Stimulated activated effector memory CD8-positive, alpha-beta T cell treated with anti-CD3 and anti-CD28 coated beads, Interleukin-12 subunit alpha, Interleukin-12 subunit beta, amount 100 ng/mL, for 72 hours (primary cell): ENCODE measurements at regions not wholly inside any gene's neighbourhood (a gene's known extent, or its start where the extent isn't known, plus 50 kb on each side); places are given as distances from the start of the nearest gene placed in this dataset.

Experiments used
- ATAC-seq: fragments of 150-1000 bp; cut with Tn5 transposase; 2 replicates; pipeline ENCODE4 v1.10.0; 2021
- DNase-seq, 2 donors: peaks; one replicate each; pipeline ENCODE4 v3.0.0; 2021 to 2022; ENCODE audit warnings: low spot score in 2 of 2
- H3K27ac Mint-ChIP-seq: one replicate; pipeline ENCODE4 v1.8.0; 2022; ENCODE audit warnings: mild to moderate bottlenecking, mixed read lengths
- H3K36me3 Mint-ChIP-seq: one replicate; pipeline ENCODE4 v1.8.0; 2022; ENCODE audit warnings: mild to moderate bottlenecking, mixed read lengths
- H3K4me1 Mint-ChIP-seq: one replicate; pipeline ENCODE4 v1.8.0; 2022; ENCODE audit warnings: mixed read lengths
- H3K4me3 Mint-ChIP-seq: one replicate; pipeline ENCODE4 v1.8.0; 2022; ENCODE audit warnings: mild to moderate bottlenecking, mixed read lengths
- H3K9me3 Mint-ChIP-seq: one replicate; pipeline ENCODE4 v1.8.0; 2022; ENCODE audit warnings: mixed read lengths

DNA sequence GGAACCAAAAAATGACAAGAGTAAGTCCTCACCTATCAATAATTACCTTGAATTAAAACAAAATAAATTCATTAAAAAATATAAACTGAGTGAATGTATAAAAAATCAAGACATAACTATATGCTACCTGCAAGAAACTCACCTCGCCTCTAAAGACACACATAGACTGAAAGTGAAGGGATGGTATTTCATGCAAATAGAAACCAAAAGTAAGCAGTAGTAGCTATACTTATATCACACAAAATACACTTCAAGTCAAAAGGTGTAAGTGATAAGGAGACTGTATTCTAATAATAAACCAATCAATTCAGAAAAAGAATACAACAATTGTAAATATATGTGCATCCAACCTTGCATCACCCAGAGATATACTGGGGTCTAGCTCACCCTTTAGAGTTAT is 332.6 kb downstream of the SH2D4B start:
- DNase-seq (no peak), ATAC-seq (no peak)
- Mint-ChIP-seq H3K9me3 (peaks cover 15% of the 10 kb centered on the region), H3K36me3 (no peaks in the 10 kb centered on the region), H3K27ac (no peak overlapping the region), H3K4me3 (no peak overlapping the region), H3K4me1 (no peaks in the 10 kb centered on the region)

DNA sequence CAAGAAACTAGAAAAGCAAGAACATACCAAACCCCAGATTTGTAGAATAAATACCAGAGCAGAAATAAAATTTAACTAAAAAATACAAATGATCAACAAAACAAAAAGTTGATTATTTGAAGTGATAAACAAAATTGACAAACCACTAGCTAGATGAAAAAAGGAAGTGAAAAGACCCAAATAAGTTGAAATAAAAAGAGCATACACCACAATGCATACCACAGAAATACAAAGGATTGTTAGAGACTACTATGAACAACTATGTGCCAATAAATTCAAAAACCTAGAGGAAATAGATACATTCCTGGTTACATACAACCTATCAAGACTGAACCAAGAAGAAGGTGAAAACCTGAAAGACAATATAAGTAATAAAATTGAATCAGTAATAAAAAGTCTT is 333.4 kb downstream of the SH2D4B start:
- H3K36me3 Mint-ChIP-seq: no peaks in the 10 kb centered on the region
- ATAC-seq (no peak), DNase-seq (no peak)
- no peaks in the 10 kb centered on the region for H3K4me1 Mint-ChIP-seq
- H3K4me3 Mint-ChIP-seq: no peak overlapping the region
- H3K9me3 Mint-ChIP-seq: peaks cover 15% of the 10 kb centered on the region
- H3K27ac Mint-ChIP-seq: no peak overlapping the region

DNA sequence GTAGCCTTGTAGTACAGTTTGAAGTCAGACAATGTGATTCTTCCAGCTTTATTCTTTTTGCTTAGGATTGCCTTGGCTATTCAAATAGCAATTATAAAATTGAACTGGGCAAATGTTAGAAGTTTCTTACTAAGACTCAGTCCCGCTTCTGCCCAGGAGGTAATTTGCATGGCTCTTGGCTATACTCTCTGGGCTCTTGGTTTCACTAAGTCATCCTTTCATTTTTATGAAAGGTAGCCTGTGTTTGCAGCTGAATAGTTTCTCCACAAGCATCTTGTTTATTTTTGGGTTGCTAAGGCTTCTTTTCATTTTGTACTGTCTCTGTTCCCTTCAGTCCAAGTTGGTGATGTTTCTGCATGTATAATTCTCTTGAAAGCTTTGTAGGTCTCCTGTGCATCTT is 340.6 kb downstream of the SH2D4B start:
- Mint-ChIP-seq H3K27ac (no peak overlapping the region), H3K9me3 (peaks cover 5% of the 10 kb centered on the region), H3K4me3 (no peak overlapping the region), H3K4me1 (no peaks in the 10 kb centered on the region), H3K36me3 (no peaks in the 10 kb centered on the region)
- ATAC-seq (no peak), DNase-seq (no peak)

DNA sequence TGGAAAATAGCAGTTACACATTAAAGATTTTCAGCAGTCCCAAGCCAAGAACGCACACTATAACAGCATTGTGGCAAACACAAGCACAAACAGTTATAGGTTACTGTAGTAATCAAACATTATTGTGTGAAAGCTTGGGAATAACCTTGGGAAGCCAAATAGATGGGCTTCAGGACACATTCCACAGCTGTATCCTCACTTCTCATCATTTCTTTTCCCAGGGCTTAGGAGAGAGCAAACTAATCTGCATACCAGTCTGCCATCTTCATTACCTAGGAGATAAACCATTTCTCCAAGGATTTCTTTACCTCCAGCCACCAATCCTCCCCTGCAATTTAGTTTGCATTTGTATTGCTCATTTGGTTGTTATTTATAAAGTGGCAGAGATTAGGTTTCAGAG is 352.4 kb downstream of the SH2D4B start:
- Mint-ChIP-seq H3K4me1 (no peaks in the 10 kb centered on the region), H3K36me3 (no peaks in the 10 kb centered on the region), H3K9me3 (no peaks in the 10 kb centered on the region), H3K4me3 (no peak overlapping the region), H3K27ac (no peak overlapping the region)
- DNase-seq (no peak), ATAC-seq (no peak)

DNA sequence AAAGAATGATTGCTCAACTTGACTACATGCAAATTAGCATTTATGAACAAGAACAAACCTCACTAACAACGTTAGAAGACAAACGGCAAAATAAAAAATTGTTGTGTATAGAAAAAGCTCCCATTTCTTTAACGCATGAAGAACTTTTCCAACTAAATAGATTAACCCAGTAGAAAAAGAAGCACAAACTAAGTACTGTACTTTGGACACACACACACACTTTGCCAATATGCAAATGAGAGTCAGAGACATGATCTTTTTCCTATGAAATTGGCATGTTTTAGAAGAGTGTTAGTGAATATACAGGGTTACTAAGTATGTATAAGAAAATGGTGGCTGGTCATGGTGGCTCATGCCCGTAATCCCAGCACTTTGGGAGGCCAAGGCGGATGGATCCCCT is 355.6 kb downstream of the SH2D4B start:
- Mint-ChIP-seq H3K9me3 (no peaks in the 10 kb centered on the region), H3K27ac (no peak overlapping the region), H3K36me3 (no peaks in the 10 kb centered on the region), H3K4me3 (no peak overlapping the region), H3K4me1 (no peaks in the 10 kb centered on the region)
- no peak for ATAC-seq
- DNase-seq: no peak

DNA sequence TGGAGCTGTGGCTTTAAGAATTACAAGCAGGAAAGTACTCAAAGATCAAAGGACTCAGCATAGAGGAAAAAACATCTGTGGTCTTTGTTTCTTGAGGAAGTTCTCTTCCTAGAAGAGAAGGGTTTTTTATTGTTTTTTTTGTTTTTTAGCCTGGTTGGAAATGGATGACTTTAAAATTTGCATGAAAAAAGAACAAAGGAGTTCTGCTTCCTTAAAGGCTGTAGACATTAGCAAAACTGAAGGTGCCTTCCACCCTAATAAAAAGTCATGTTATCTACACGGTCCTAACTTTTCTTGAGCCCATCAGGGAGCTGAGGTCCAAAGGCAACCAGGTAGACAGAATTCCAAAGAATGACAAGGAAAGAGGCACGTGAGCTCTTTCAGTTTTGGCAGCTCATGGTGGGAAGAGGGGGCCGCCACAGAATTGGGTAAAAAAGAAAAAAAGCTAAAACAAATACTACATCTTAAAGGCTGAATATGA is 356.6 kb downstream of the SH2D4B start:
- ATAC-seq (no peak), DNase-seq (no peak)
- Mint-ChIP-seq H3K36me3 (no peaks in the 10 kb centered on the region), H3K4me3 (no peak overlapping the region), H3K4me1 (no peaks in the 10 kb centered on the region), H3K27ac (no peak overlapping the region), H3K9me3 (no peaks in the 10 kb centered on the region)

DNA sequence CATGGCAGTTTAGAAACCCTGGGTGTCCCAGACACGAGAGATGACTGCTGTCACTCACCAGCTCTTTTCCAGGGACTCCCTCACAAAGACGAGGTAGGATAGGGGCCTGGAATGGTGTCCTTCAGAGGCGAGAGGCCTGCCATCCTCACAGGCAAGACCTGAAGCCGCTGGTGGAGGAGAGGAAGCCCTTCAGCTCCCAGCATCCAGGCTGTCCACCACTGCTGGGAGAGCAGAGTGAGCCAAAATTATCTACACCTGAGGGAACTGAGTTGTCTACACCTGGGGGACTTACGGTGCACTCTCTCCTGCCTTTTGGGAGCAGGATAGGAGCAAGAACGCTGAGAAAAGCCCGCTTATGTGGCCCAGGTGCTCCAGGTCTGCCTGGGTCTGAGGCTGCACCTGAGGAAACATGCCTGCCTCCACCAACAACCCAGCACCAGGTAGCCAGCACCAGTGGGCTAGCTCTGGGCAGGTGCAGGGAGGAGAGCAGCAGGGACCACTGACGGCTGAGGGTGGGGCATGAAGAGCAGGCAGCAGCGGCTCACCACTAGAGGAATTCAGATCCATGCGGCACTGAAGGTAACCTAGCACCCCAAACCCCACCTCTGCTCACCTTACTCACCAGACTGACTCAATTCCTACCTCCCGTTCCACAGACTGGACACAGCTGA is 357.2 kb downstream of the SH2D4B start:
- H3K9me3 Mint-ChIP-seq: no peaks in the 10 kb centered on the region
- H3K36me3 Mint-ChIP-seq: no peaks in the 10 kb centered on the region
- peak; percentile 29 for ATAC-seq
- H3K4me3 Mint-ChIP-seq: no peak overlapping the region
- H3K27ac Mint-ChIP-seq: no peak overlapping the region
- no peak for DNase-seq
- H3K4me1 Mint-ChIP-seq: no peaks in the 10 kb centered on the region

DNA sequence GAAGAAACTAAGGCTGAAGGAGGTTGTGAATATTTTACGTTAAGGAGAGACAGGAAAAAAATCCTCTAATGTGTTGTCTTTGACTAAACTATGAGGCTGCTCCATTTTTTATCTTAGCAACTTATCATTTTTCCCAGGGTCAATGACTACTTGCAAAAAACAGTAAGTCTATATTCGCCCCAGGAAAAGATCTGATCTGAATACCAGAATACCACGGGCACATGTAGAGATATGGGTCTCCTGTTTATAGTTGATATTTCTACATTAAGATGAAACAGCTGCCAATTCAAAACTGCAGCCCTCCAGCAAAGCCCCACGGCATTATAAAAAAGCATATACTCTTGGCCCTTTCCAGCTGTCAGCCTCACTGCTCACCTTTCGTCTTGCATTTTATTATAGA is 358.4 kb downstream of the SH2D4B start:
- H3K4me3 Mint-ChIP-seq: no peak overlapping the region
- ATAC-seq (no peak), DNase-seq (no peak)
- H3K27ac Mint-ChIP-seq: no peak overlapping the region
- H3K4me1 Mint-ChIP-seq: no peaks in the 10 kb centered on the region
- no peaks in the 10 kb centered on the region for H3K36me3 Mint-ChIP-seq
- no peaks in the 10 kb centered on the region for H3K9me3 Mint-ChIP-seq

DNA sequence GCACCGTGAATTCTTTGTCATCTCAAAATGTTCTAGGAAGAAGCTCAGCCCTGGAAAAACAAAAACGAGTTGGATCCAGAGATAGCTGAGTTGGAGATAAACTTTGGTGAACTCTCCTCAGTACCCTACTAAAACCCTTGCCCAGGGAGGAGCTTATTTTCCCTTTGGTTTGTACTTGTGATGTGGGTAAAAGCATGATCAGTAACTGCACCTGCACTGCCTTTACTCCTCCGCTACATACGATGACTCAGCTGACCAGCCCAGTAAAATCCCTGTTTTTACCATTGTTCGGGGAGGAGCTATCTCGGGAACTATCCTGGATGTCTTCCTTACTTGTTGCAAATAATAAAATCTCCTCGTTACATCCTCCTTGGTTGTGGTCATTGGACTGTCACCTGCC is 359.3 kb downstream of the SH2D4B start:
- ATAC-seq (no peak), DNase-seq (no peak)
- no peaks in the 10 kb centered on the region for H3K4me1 Mint-ChIP-seq
- no peaks in the 10 kb centered on the region for H3K36me3 Mint-ChIP-seq
- H3K9me3 Mint-ChIP-seq: no peaks in the 10 kb centered on the region
- no peak overlapping the region for H3K27ac Mint-ChIP-seq
- no peak overlapping the region for H3K4me3 Mint-ChIP-seq

DNA sequence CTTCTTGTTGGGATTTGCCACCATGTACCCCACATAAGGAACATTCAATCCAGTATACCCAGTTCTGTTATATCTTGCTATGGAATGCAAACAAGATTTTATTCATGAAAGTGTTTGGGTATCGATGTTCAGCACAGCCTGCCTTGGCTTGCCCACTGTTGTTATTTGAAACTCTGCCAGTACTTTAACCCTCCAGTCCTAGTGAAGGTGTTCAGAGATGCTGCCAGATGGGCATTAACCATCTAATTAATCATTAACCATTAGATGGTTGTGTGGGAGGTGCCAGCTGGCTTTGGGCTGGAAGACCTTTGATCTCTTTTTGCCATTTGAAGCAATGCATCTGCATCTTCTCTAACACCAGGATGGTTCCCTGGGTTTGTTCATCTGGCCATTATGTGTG is 363.0 kb downstream of the SH2D4B start:
- Mint-ChIP-seq H3K4me1 (no peaks in the 10 kb centered on the region), H3K9me3 (no peaks in the 10 kb centered on the region), H3K36me3 (no peaks in the 10 kb centered on the region), H3K4me3 (no peak overlapping the region), H3K27ac (no peak overlapping the region)
- DNase-seq: no peak
- no peak for ATAC-seq

DNA sequence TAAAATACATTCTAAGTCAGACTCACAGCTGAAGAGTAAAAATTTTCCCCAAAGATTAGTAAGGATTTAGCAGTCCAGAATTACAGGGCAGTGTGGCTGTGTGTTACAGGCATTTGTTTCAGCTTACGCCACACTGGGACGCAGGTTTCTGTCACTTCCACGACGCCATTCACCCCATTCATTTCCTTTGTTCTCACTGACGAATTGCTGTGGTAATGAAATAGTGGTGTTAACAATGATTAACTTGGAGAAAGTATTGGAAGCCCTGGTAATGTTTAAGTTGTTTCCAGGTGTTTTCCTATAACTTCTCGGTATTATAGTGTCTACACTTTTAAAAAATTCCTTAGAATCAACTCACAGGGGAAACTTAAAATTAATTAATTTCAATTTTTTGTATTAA is 370.9 kb downstream of the SH2D4B start:
- H3K4me1 Mint-ChIP-seq: no peaks in the 10 kb centered on the region
- DNase-seq: no peak
- H3K4me3 Mint-ChIP-seq: no peak overlapping the region
- no peak overlapping the region for H3K27ac Mint-ChIP-seq
- H3K36me3 Mint-ChIP-seq: no peaks in the 10 kb centered on the region
- no peak for ATAC-seq
- no peaks in the 10 kb centered on the region for H3K9me3 Mint-ChIP-seq

DNA sequence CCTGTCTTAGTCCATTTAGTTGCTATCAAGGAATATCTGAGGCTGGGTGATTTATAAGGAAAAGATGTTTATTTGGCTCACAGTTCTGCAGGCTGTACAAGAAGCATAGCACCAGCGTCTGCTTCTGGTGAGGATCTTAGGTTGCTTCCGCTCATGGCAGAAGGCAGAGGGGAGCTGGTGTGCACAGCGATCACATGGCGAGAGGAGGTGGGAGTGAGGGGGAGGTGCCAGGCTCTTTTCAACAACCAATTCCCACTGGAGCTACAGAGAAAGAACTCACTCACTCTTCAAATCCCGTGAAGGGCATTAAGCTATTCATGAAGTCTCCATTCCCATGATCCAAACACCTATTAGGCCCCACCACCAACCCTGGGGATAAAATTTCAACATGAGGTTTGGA is 371.6 kb downstream of the SH2D4B start:
- Mint-ChIP-seq H3K9me3 (no peaks in the 10 kb centered on the region), H3K36me3 (no peaks in the 10 kb centered on the region), H3K4me3 (no peak overlapping the region), H3K4me1 (no peaks in the 10 kb centered on the region), H3K27ac (no peak overlapping the region)
- no peak for DNase-seq
- ATAC-seq: no peak

DNA sequence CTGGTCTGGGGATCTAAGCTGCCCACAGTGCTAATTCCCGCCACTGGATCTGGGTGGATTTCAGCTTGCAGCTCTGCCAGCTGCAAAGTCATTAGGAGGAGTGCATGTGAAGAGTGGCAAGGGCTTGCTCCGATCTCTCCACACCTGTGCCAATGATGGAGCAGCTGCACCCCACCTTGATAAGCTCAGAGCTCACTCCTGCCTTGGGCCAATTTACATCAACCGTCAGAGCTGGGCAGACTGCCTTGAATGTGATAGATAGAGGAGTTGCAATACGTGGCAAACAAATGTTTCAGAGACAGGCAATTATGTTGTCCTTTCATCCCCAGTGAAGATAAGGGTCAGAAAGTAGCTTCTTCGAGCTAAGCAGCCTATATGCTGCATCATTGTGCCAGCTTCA is 379.9 kb downstream of the SH2D4B start:
- H3K36me3 Mint-ChIP-seq: no peaks in the 10 kb centered on the region
- DNase-seq: no peak
- no peak for ATAC-seq
- H3K4me3 Mint-ChIP-seq: no peak overlapping the region
- no peaks in the 10 kb centered on the region for H3K9me3 Mint-ChIP-seq
- no peak overlapping the region for H3K27ac Mint-ChIP-seq
- no peaks in the 10 kb centered on the region for H3K4me1 Mint-ChIP-seq

DNA sequence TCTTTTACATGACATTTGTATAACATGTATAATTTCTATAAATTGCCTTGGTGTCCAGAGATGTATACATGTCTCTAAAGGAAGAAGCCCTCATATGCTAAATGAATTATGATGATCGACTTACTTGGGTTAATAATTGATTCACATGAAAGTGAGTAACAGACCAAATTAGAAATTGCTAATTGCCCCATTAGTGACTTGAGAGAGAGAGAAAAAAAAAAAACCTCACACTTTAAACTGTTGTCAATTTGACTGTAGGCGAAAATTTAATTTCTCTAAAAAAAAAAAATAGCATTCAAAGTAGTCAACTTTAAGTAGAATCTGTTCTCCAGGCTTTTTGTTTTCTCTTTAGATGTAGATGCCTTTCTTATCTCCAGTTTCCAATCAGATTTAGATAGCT is 383.3 kb downstream of the SH2D4B start:
- Mint-ChIP-seq H3K4me3 (no peak overlapping the region), H3K36me3 (no peaks in the 10 kb centered on the region), H3K4me1 (no peaks in the 10 kb centered on the region), H3K27ac (no peak overlapping the region), H3K9me3 (no peaks in the 10 kb centered on the region)
- no peak for DNase-seq
- no peak for ATAC-seq

DNA sequence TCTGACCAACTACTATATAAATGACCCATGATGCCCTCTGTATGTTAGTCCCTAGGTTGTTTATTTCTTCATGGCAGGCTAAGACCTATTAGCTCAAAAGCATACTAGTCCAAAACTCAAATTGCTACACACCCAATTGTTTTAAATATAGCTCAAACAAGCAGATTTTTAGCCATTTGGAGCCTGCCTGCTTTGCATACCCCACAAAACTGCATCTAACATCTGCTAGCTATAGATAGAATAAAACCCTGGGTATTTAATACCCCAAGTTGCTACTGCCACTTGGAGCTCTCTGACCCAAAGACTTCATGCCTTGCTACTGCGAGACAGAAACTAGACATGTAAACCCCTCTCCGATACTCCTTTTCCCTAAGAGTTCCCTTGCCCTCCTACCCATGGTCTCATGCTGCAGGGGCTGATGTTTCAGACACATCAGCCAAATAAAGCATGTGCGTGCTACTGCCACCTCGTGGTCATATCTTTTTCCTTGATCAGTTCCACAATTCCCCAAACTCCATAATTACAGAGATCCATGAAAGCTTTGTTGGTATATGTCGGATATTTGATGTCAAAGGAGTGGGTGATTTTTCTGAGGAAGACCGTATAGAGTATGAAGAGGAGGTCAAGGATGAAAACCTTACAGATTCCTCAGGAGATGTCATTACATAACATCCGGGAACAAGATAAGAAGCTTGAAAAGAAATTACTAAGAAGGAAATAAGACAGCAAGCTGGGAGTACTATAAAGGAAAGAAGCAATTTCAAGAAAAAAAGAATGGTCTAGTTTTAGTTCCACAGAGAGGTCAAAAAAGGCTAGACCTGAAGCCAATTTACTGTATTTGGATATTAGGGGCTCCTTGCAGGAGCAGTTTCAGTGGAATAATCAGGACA is 386.6 kb downstream of the SH2D4B start:
- ATAC-seq (no peak), DNase-seq (no peak)
- Mint-ChIP-seq H3K4me3 (no peak overlapping the region), H3K4me1 (no peaks in the 10 kb centered on the region), H3K9me3 (peaks cover 8% of the 10 kb centered on the region), H3K27ac (no peak overlapping the region), H3K36me3 (no peaks in the 10 kb centered on the region)

DNA sequence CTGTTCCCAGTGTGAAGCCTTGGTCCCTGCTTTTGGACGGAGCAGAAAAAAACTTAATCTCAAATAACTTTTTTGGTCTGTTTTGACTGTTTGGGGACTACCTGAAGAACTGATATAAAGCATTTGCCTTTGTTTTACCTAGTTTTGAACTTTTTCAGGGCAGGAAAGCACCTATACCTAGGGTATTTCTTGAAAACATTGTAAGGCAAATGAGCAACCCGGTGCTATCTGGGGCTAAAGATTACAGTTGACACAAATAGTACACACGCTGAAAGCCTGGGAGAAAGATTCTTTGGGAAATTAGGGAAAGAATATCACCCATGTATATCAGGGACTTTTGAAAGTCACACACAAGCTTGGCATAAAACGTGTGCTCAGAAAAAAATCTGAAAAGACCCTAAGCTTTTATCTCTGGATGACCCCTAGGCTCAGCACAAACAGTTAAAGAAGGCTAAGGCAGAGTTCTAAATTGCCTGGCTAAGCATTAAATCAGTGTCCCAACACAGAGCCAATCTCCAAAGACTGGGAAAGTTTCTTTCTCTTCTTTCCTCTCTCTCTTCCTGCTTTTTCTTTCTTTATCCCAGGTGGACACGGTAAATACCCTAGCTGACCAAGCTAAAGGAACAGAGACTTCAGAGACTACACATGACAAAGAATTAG is 389.8 kb downstream of the SH2D4B start:
- Mint-ChIP-seq H3K4me1 (no peaks in the 10 kb centered on the region), H3K27ac (no peak overlapping the region), H3K4me3 (no peak overlapping the region), H3K36me3 (no peaks in the 10 kb centered on the region), H3K9me3 (peaks cover 8% of the 10 kb centered on the region)
- DNase-seq (no peak), ATAC-seq (no peak)
